ENCODE measurements at regions not wholly inside any gene's neighbourhood (a gene's known extent, or its start where the extent isn't known, plus 50 kb on each side); places are given as distances from the start of the nearest gene placed in this dataset.
A peak's percentile ranks its signal among the peaks of the same experiment; 100 is the strongest.

GRCh38 chr12:60644076-60644475, 1048.2 kb downstream of the SLC16A7 start:
- TF ChIP-seq EZH2phosphoT487 (IDR thresholded peaks at IDR 0.05; ENCODE audit: borderline replicate concordance) (no peak), POLR2A (IDR thresholded peaks at IDR 0.05; ENCODE audit: borderline replicate concordance, extremely low read depth, insufficient read depth, insufficient read length) (no peak), REST (IDR thresholded peaks at IDR 0.05; ENCODE audit: low read depth) (no peak), CTCF (IDR thresholded peaks at IDR 0.05 in 2 of 3, conservative IDR thresholded peaks at IDR 0.05 in 1 of 3; ENCODE audit: borderline replicate concordance in 1 of 3, insufficient read depth in 1 of 3, low read depth in 2 of 3, low read length in 2 of 3) (peak in 1 of 3 experiments; percentile 45; a peak in 1 of 6 replicates), SRF (IDR thresholded peaks at IDR 0.05; ENCODE audit: low read depth) (no peak), SP1 (IDR thresholded peaks at IDR 0.05; ENCODE audit: low read depth) (no peak), ZBTB33 (IDR thresholded peaks at IDR 0.05; ENCODE audit: extremely low read depth, insufficient replicate concordance, low read length) (no peak), YY1 (IDR thresholded peaks at IDR 0.05; ENCODE audit: extremely low read depth, insufficient replicate concordance, low read depth, low read length) (no peak)
